HG03460 (cell line): ENCODE measurements at regions not wholly inside any gene's neighbourhood (a gene's known extent, or its start where the extent isn't known, plus 50 kb on each side); places are given as distances from the start of the nearest gene placed in this dataset.

Experiments
- ATAC-seq: cut with Tn5 transposase; IDR thresholded peaks from one replicate; pipeline ENCODE4 v1.9.1; 2021; ENCODE audit not compliant: unreplicated experiment

DNA sequence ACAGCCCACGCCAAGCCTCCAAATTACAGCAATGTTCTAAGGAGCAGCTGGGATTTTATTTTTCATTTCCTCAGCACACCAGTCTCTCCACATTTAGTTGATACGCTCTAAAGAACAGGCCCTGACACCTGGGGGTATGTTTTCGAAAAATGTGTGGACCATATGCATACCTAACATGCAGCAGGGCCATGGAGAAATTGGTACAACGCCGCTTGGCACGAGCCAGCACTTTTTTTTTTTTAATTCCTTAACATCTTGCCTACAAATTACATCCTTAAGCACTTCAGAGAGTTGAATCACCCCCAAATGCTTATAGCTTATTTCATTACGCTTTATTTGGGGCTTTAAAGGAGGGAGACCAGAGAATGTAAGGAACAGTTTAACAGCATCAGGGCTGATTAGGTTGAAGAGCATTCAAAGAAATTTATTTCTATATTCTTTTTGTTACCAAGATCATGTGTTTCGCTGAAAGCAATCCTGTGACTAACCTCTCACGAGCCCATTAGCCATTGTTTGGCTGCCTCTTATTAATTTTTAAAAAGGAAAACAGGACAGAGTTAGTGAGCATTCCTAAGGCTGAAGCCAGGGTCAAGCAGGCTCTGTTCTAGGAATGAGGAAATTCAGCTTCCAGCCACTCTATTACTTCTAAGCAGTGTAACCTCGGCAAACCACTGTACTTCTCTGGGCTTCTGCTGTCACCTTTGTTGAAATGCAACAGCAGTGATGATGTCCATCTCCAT lies 173.8 kb downstream of the ACTL7B start:
- no peak for ATAC-seq

- ATAC-seq: no peak
These were observed 174.8 kb downstream of the ACTL7B start for GRCh38 chr9:108680946-108681345.

DNA sequence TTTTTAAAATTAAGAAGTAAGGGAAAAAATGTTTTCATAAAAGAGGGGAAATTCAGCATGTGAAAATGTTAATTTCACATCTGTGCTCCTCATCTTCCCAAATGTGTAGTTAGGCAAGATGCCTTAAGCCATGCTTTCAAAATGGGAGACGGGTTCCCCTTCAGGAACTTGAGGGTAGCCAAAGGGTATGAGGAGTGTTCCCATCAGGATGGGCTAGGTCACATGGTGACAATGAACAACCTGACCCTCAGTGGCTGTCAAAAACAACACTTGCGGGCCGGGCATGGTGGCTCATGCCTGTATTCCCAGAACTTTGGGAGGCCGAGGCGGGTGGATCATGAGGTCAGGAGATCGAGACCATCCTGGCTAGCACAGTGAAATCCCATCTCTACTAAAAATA lies 178.0 kb downstream of the ACTL7B start:
- ATAC-seq: no peak

GRCh38 chr9:108676355-108676754 lies 179.4 kb downstream of the ACTL7B start:
- no peak for ATAC-seq

DNA sequence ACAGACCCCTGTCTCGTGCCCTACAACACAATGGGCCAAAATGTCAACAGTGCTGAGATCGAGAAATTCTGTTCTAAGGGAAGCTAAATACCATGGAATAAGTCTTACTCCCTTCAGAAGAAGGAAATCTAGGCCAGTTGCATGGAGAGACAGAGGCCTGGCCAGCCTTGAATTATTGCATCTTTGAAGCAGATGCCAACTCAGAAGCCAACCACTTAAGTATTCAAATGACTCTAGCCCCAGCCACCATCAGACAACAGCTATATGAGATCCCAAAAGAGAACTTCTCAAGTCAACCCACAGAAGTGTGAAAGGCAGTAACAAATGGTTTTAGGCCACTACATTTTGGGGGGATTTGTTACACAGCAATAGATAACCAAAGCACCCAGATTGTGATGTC lies 180.1 kb downstream of the ACTL7B start:
- ATAC-seq: no peak

GRCh38 chr9:108674766-108675530 lies 180.8 kb downstream of the ACTL7B start:
- ATAC-seq: no peak

- no peak for ATAC-seq
These were observed 182.4 kb downstream of the ACTL7B start for GRCh38 chr9:108673386-108673785.

- no peak for ATAC-seq
These were observed 183.2 kb downstream of the ACTL7B start for GRCh38 chr9:108672475-108673190.

GRCh38 chr9:108671794-108672193 lies 184.0 kb downstream of the ACTL7B start:
- ATAC-seq: no peak

DNA sequence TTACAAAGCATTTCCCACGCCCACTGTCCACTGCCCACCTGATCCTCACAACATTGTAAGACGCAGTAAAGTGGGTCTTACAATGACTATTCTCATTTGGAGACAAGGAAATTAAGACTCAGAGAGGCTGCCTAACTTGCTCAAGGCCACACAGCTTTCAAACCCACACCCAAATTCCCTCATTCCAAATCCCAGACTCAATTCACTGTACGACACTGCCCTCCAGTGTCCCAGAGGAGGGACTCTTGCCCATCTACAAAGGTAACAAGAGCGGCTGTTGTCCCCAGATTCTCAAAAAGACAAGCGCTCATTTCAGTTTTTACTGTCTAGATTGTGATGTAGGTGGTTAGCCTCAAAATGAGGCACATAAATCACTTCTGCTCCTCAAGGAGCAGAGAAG lies 184.6 kb downstream of the ACTL7B start:
- no peak for ATAC-seq

GRCh38 chr9:108668938-108669335 lies 186.8 kb downstream of the ACTL7B start:
- no peak for ATAC-seq

- ATAC-seq: no peak
These were observed 187.4 kb downstream of the ACTL7B start for GRCh38 chr9:108668191-108668937.

- ATAC-seq: no peak
These were observed 189.5 kb downstream of the ACTL7B start for GRCh38 chr9:108666240-108666784.

DNA sequence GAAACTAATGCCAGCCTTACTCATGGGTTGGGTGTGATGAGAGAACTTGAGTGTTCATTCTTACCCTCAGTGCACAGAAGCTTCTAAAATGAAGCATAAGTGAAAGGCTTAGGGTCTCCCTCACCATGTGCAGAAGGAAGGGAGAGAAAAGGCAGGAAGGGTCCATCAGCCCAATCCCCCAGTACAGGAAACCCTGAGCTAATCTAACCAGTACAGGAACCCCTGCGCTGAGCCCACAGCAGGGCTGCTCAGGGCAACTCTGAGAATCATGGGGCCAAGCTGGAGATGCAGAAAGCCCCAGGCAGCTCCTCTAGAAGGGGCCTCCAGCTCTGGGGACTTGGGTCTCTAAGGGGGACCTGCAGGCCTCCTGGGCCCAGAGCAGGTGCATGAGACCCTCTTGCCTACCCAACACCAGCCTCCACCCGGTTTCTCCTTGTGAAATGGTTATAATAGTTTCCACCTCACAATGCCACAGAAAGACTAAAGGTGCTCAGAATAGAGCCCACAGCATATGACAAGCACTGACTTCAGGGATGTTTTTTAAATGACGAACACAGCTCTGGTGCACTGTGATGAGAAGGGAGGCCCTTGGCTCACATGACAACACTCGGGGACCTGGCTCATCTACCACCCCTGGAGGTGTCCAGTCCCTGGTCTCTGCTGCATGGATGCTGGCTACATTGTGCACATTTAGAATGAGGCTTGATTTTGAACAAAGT lies 190.1 kb downstream of the ACTL7B start:
- no peak for ATAC-seq

DNA sequence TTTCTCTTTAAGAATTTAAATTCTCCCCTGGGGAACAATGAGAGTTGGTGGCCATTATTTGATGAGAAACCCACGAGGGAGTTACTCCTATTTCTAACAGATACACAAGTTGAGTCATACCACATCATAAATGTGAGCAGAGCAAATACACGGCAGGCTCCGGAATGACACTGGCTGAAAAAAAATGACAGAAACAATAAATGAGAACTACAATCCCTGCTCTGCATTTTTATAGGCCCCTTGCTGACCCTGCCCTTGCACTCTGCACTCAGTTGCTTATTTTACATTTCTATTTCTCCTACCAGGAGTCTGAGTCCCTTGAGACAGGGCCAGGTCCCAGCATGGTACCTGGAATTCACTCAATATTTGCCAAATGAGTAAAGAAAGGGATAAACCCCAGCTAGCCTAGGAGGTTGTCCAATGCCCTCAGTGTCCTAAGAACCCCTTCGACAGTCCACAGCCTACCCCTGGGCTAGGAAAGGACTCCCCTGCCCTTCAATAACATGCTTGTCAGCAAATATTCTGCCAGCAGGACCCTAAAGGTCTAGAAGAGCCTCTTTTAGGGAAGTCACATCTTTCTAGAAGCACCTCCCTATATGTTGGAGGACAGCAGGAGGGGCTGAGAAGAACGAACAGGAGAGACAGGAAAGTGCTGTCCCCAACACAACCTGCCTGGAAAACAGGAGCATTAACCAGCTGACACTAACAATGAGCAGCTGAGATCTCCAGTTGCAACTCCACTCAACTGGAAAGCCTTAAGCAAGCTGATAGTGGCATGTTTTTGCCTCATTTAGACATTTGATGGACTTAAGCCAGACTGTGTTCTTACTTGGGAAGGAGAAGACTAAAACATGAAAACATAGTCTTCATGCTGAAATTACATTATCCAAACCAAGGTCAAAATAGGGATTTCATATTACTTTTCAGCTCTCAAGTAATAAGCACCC lies 191.2 kb downstream of the ACTL7B start:
- ATAC-seq: no peak

- ATAC-seq: no peak
These were observed 192.4 kb downstream of the ACTL7B start for GRCh38 chr9:108663422-108663821.

- ATAC-seq: no peak
These were observed 192.8 kb downstream of the ACTL7B start for GRCh38 chr9:108662956-108663355.

- no peak for ATAC-seq
These were observed 193.5 kb downstream of the ACTL7B start for GRCh38 chr9:108662091-108662875.
